SKM-1 treated with dmso at 0.1 percent for 144 hours (cell line): ENCODE measurements at regions not wholly inside any gene's neighbourhood (a gene's known extent, or its start where the extent isn't known, plus 50 kb on each side); places are given as distances from the start of the nearest gene placed in this dataset.

Experiments
- DNase-seq: peaks from one replicate; lab custom pipeline; 2025; ENCODE audit not compliant: unreplicated experiment; lab: John Stamatoyannopoulos, UW

- DNase-seq, result no peak
These were observed 216.8 kb downstream of the NXNL2 start for GRCh38 chr9:88751781-88752180.

GRCh38 chr9:88753691-88754367, 218.9 kb downstream of the NXNL2 start:
- DNase-seq, result no peak

- DNase-seq, result no peak
These were observed 219.5 kb downstream of the NXNL2 start for GRCh38 chr9:88754452-88754851.

GRCh38 chr9:88754886-88755285, 219.9 kb downstream of the NXNL2 start:
- no peak for DNase-seq

GRCh38 chr9:88757406-88758010, 222.5 kb downstream of the NXNL2 start:
- DNase-seq, result no peak

- DNase-seq, result no peak
These were observed 224.4 kb downstream of the NXNL2 start for GRCh38 chr9:88759364-88759763.

- DNase-seq, result no peak
These were observed 224.3 kb upstream of the S1PR3 start for GRCh38 chr9:88766778-88767503.

- DNase-seq, result no peak
These were observed 223.8 kb upstream of the S1PR3 start for GRCh38 chr9:88767504-88767790.

GRCh38 chr9:88772575-88772974, 218.7 kb upstream of the S1PR3 start:
- no peak for DNase-seq

GRCh38 chr9:88773126-88773525, 218.1 kb upstream of the S1PR3 start:
- DNase-seq, result no peak

GRCh38 chr9:88773627-88774244, 217.5 kb upstream of the S1PR3 start:
- DNase-seq, result no peak

- DNase-seq, result no peak
These were observed 216.2 kb upstream of the S1PR3 start for GRCh38 chr9:88775037-88775471.

- no peak for DNase-seq
These were observed 215.7 kb upstream of the S1PR3 start for GRCh38 chr9:88775559-88775958.

GRCh38 chr9:88775966-88776365, 215.3 kb upstream of the S1PR3 start:
- no peak for DNase-seq

GRCh38 chr9:88776717-88777497, 214.4 kb upstream of the S1PR3 start:
- no peak for DNase-seq

GRCh38 chr9:88777498-88778312, 213.6 kb upstream of the S1PR3 start:
- DNase-seq, result peak; percentile 26

- DNase-seq, result peak; percentile 41
These were observed 209.5 kb upstream of the S1PR3 start for GRCh38 chr9:88781628-88782391.

- DNase-seq, result no peak
These were observed 208.1 kb upstream of the S1PR3 start for GRCh38 chr9:88782931-88783710.

GRCh38 chr9:88783711-88784083, 207.6 kb upstream of the S1PR3 start:
- DNase-seq, result no peak
